HG02623 (cell line): ENCODE measurements at regions not wholly inside any gene's neighbourhood (a gene's known extent, or its start where the extent isn't known, plus 50 kb on each side); places are given as distances from the start of the nearest gene placed in this dataset.

ENCODE experiments used
- ATAC-seq: cut with Tn5 transposase; IDR thresholded peaks from one replicate; pipeline ENCODE4 v1.9.1; 2021; ENCODE audit warnings: moderate library complexity; ENCODE audit not compliant: unreplicated experiment

GRCh38 chr4:156710365-156711192 lies 261.0 kb downstream of the PDGFC start:
- ATAC-seq, result no peak

- ATAC-seq, result no peak
These were observed 266.3 kb downstream of the PDGFC start for GRCh38 chr4:156705311-156705710.

GRCh38 chr4:156695163-156695562 lies 276.4 kb downstream of the PDGFC start:
- no peak for ATAC-seq

- no peak for ATAC-seq
These were observed 277.2 kb downstream of the PDGFC start for GRCh38 chr4:156694413-156694812.

DNA sequence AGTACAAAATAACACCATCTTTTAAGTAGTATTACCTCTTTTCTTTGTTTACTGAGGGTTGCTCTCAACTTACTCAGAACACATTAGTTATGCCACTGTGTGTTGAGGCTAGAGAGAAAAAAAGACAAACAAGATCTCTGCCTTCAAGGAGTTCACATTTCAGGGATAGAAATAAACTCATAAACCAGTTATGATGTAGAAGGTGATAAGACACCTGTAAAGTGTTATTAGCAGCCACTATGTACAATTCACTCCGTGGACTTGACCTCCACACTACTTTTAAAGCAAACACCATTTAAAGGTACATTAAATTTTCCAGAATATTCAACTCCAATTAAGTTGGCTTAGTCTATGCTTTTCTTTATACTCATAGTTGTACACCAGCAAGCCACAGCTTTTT lies 278.0 kb downstream of the PDGFC start:
- no peak for ATAC-seq

DNA sequence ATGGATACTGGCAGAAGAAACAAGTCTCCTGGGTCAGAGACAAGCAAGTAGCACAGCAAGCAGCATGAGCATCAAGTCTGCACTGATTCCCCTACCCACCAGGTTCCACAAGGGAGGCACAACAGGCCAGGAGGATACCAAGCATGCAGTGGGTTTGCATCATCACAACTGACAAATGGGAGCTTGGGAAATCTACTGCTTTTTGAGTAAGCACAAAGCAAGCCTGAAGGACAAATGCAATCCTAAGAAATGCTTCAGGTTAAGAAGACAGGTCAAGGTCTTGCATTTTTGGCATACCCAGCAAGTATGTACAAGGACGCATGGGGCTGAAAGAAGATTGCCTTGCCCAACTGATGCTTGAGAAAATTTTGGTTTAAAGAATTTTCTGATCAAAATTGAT lies 279.6 kb downstream of the PDGFC start:
- ATAC-seq, result no peak

- no peak for ATAC-seq
These were observed 281.0 kb downstream of the PDGFC start for GRCh38 chr4:156690572-156690971.

- ATAC-seq, result no peak
These were observed 285.5 kb downstream of the PDGFC start for GRCh38 chr4:156686120-156686519.

- ATAC-seq, result no peak
These were observed 286.3 kb downstream of the PDGFC start for GRCh38 chr4:156685308-156685707.

- ATAC-seq, result no peak
These were observed 293.9 kb downstream of the PDGFC start for GRCh38 chr4:156677656-156678055.

- ATAC-seq, result no peak
These were observed 294.5 kb downstream of the PDGFC start for GRCh38 chr4:156677131-156677531.

- ATAC-seq, result no peak
These were observed 295.3 kb downstream of the PDGFC start for GRCh38 chr4:156676116-156676851.

GRCh38 chr4:156673483-156673882 lies 298.1 kb downstream of the PDGFC start:
- ATAC-seq, result no peak

- no peak for ATAC-seq
These were observed 298.9 kb downstream of the PDGFC start for GRCh38 chr4:156672492-156673305.

DNA sequence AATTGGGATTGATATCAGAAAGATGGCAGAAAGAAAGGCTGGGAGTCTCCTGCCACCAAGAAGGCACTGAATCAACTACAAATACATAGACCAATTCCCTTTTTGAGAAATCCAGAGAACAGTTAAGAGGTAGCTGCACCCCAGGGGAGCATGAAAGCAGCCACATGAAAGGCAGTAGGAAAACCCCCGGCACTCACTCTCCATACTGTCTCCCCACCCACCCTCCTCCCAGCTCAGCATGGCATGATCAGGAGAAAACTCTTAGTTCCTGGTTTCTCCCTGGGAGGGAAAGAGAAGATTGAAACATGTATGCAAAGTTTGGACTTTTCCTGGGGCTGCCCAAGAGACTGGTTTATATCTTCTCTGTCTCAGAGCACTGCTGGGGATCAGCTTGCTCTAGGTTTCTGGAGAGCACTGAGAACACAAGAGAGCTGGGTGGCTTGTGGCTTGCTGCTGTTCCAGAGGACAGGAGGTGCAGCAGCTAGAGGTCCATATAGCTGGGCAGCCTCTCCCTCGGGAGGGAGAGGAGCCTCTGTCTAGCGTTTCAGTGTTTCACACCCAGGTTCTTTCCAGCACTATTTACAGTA lies 305.7 kb downstream of the PDGFC start:
- ATAC-seq, result no peak

DNA sequence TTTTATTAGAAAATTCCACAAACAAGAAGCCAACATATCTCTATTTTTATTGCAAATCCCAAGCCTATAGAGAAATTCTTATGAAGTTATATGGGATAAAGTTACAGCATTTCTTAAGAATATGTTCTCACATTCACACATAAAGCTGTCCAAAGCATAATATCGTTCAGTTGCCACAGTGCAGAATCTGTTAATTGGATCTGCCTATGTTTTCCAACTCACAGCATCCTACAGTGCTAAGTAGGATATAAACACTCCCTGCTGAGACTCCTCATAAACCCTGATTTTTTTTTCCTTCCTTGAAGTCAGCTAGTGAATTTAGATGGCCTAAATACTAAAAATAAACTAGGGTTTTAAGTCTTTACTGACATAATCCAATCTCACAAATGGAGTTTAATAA lies 307.9 kb downstream of the PDGFC start:
- ATAC-seq, result no peak

DNA sequence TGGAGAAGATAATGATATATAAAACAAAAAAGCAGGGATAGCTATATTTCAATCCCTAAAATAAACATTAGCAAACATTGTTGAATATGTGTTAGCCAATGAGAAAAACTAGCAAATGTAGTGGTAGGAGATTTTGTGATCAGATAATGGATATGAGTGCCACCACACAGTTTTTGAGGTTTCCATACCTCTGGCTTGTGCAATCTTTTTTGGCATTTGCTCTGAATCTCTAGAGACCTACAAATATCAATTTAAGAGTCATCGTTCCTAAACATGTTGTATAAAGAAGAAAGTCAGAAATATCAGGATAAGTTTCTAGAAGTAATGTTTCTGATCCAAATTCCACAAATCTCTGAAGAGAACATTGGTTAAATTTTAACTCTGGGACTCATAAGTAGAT lies 308.7 kb downstream of the PDGFC start:
- ATAC-seq, result no peak

DNA sequence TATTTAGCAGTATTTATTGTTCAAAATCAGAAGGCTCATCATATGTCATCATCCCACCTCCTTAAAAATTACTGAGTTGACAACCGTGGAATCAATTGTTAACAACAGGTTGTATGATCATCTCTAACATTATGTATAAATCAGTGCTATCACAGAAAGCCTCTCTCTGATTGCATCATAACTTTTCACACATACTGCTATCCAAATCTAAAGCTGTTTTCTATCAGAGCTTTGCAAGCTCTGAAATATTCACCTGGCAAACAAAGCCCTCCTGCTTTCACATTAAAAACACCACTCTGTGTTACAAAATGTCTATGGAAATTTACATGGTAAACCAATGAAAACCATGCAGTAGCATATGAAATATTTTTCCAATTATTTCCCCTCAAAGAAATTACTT lies 310.0 kb downstream of the PDGFC start:
- ATAC-seq, result no peak

- ATAC-seq, result no peak
These were observed 311.1 kb downstream of the PDGFC start for GRCh38 chr4:156660465-156660864.

- no peak for ATAC-seq
These were observed 311.6 kb downstream of the PDGFC start for GRCh38 chr4:156659983-156660382.

GRCh38 chr4:156659570-156659969 lies 312.0 kb downstream of the PDGFC start:
- ATAC-seq, result no peak
